Activated CD8-positive, alpha-beta memory T cell treated with anti-CD3 and anti-CD28 coated beads, Interleukin-2, amount 50 U/mL, for 24 hours (primary cell): ENCODE measurements at regions not wholly inside any gene's neighbourhood (a gene's known extent, or its start where the extent isn't known, plus 50 kb on each side); places are given as distances from the start of the nearest gene placed in this dataset.
"Not testable (repeated sequence)": the region's sequence is repeated elsewhere in the genome, so short reads cannot be mapped to it uniquely, and the experiment has no call there.

Experiments used
- DNase-seq: peaks from one replicate; pipeline ENCODE4 v3.0.0-alpha.2; 2020; ENCODE audit errors: extremely low read depth

GRCh38 chr1:146411923-146412322 is 183.1 kb upstream of the NOTCH2NLA start:
- not testable (repeated sequence) for DNase-seq

- DNase-seq, result not testable (repeated sequence)
These were observed 181.1 kb upstream of the NOTCH2NLA start for GRCh38 chr1:146409817-146410441.

- DNase-seq, result not testable (repeated sequence)
These were observed 180.4 kb upstream of the NOTCH2NLA start for GRCh38 chr1:146409116-146409801.

- not testable (repeated sequence) for DNase-seq
These were observed 172.5 kb upstream of the NOTCH2NLA start for GRCh38 chr1:146401281-146401825.

- not testable (repeated sequence) for DNase-seq
These were observed 171.6 kb upstream of the NOTCH2NLA start for GRCh38 chr1:146400173-146401121.

- not testable (repeated sequence) for DNase-seq
These were observed 170.4 kb upstream of the NOTCH2NLA start for GRCh38 chr1:146399225-146399624.

- DNase-seq, result not testable (repeated sequence)
These were observed 168.0 kb upstream of the NOTCH2NLA start for GRCh38 chr1:146396801-146397200.

GRCh38 chr1:146396242-146396641 is 167.4 kb upstream of the NOTCH2NLA start:
- not testable (repeated sequence) for DNase-seq

- DNase-seq, result not testable (repeated sequence)
These were observed 165.0 kb upstream of the NOTCH2NLA start for GRCh38 chr1:146393796-146394195.

GRCh38 chr1:146393154-146393553 is 164.3 kb upstream of the NOTCH2NLA start:
- DNase-seq, result not testable (repeated sequence)

GRCh38 chr1:146389178-146389577 is 160.4 kb upstream of the NOTCH2NLA start:
- not testable (repeated sequence) for DNase-seq

- DNase-seq, result not testable (repeated sequence)
These were observed 159.1 kb upstream of the NOTCH2NLA start for GRCh38 chr1:146387750-146388469.

- not testable (repeated sequence) for DNase-seq
These were observed 158.3 kb upstream of the NOTCH2NLA start for GRCh38 chr1:146386851-146387749.

- not testable (repeated sequence) for DNase-seq
These were observed 152.4 kb upstream of the NOTCH2NLA start for GRCh38 chr1:146381196-146381595.

GRCh38 chr1:146376708-146377496 is 148.1 kb upstream of the NOTCH2NLA start:
- DNase-seq, result peak; percentile 49

GRCh38 chr1:146376309-146376707 is 147.5 kb upstream of the NOTCH2NLA start:
- DNase-seq, result peak; percentile 63

- not testable (repeated sequence) for DNase-seq
These were observed 146.3 kb upstream of the NOTCH2NLA start for GRCh38 chr1:146375108-146375507.

- DNase-seq, result not testable (repeated sequence)
These were observed 141.1 kb upstream of the NOTCH2NLA start for GRCh38 chr1:146369940-146370339.

GRCh38 chr1:146355373-146355772 is 126.6 kb upstream of the NOTCH2NLA start:
- not testable (repeated sequence) for DNase-seq
